ENCODE measurements at regions not wholly inside any gene's neighbourhood (a gene's known extent, or its start where the extent isn't known, plus 50 kb on each side); places are given as distances from the start of the nearest gene placed in this dataset.

DNA sequence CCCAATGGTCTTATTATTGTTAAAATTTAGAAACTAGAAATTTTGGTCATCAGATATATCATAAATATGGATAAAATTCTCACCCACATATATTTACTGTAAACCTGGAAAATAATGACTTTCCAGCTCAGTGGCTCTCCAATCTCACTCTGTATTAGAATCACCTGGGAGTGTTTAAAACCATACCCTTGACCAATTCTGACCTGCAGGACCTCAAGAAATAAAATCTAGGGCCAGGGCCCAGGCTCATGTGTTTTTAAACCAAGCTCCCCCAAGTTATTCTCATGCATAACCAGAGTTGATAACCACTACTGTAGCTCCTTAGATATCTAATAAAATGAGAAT lies 372.1 kb downstream of the SHQ1 start:
- Histone ChIP-seq H3K36me3 (ENCODE audit: control insufficient read depth, insufficient read depth, low read length) (no peaks in the 10 kb centered on the region), H3K27me3 (ENCODE audit: control insufficient read depth, insufficient read depth, low read length) (no peaks in the 10 kb centered on the region), H3K9ac (ENCODE audit: low read depth, low read length) (no peak overlapping the region), H3K4me1 (ENCODE audit: control insufficient read depth, insufficient read depth, low read length) (no peaks in the 10 kb centered on the region), H3K4me3 (ENCODE audit: low read depth, low read length) (no peak overlapping the region), H3K9me3 (ENCODE audit: control insufficient read depth, insufficient read depth, low read length) (no peaks in the 10 kb centered on the region)

DNA sequence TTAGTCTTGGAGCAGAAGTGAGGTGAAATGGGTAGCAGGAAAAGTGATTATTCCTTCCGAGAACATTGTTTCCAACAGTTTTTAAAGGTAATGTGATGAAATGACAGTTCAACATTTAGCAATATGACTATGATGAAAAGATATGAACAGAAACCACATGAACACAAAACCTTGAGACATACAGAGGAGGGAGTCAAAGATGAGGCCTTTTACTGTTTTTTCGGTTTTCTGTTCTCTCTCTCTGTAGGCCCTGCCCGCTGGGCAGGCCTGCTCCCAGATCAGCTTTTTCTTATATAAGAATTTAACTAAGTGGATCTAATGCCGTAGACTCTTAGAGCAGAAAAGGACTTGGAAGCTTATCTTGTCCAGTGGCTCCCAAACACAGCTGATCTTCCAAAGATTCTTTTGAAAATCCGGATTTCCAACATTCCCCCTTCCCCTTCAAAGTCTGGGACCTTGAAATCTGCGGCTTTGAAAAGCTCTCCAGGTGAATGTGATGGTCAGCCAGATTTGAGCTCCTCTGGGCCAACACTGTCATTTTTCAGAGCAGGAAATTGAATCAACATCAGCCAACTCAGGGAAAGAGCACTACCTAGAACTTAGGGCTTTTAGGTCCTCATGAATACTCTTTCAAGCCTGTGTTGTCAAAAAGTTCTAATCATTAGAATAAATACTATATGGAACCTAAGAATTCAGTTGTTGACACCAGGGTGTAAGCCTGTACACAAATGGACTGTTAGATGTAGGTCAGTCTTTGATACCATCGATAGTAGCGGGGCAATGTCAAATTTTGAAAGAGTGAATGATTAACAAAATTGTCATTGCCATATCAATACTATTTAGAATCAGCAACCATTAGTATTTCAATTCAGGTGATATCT lies 372.7 kb downstream of the SHQ1 start:
- Histone ChIP-seq H3K9me3 (ENCODE audit: control insufficient read depth, insufficient read depth, low read length) (no peaks in the 10 kb centered on the region), H3K9ac (ENCODE audit: low read depth, low read length) (no peak overlapping the region), H3K36me3 (ENCODE audit: control insufficient read depth, insufficient read depth, low read length) (no peaks in the 10 kb centered on the region), H3K27me3 (ENCODE audit: control insufficient read depth, insufficient read depth, low read length) (no peaks in the 10 kb centered on the region), H3K4me1 (ENCODE audit: control insufficient read depth, insufficient read depth, low read length) (no peaks in the 10 kb centered on the region), H3K4me3 (ENCODE audit: low read depth, low read length) (no peak overlapping the region)

DNA sequence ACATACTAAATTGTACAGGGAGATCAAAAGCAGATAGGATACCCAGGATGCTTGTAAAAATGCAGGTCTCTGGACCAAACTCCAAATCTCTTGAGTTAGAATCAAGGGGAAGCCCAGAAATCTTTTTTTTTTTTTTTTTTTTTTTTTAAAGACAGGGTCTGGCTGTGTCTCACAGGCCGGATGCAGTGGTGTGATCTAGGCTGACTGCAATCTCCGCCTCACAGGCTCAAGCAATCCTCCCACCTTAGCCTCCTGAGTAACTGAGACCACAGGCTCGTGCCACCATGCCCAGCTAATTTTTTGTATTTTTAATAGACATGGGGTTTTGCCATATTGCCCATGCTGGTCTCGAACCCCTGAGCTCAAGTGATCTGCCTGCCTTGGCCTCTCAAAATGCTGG lies 373.5 kb downstream of the SHQ1 start:
- Histone ChIP-seq H3K4me1 (ENCODE audit: control insufficient read depth, insufficient read depth, low read length) (no peaks in the 10 kb centered on the region), H3K9ac (ENCODE audit: low read depth, low read length) (no peak overlapping the region), H3K9me3 (ENCODE audit: control insufficient read depth, insufficient read depth, low read length) (no peaks in the 10 kb centered on the region), H3K4me3 (ENCODE audit: low read depth, low read length) (no peak overlapping the region), H3K36me3 (ENCODE audit: control insufficient read depth, insufficient read depth, low read length) (no peaks in the 10 kb centered on the region), H3K27me3 (ENCODE audit: control insufficient read depth, insufficient read depth, low read length) (no peaks in the 10 kb centered on the region)

DNA sequence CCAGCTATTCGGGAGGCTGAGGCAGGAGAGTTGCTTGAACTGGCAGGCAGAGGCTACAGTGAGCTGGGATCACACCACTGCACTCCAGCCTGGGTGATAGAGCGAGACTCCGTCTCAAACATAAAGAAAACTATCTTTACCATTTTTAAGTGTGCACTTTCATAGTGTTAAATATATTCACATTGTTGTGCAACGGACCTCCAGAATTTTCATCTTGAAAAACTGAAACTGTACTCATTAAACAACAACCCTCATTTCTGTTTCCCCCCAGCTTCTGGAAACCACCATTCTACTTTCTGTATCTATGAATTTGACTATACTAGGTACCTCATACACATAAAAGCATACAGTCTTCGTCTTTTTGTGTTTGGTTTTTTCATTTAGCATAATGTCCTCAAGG lies 375.1 kb downstream of the SHQ1 start:
- Histone ChIP-seq H3K36me3 (ENCODE audit: control insufficient read depth, insufficient read depth, low read length) (no peaks in the 10 kb centered on the region), H3K9me3 (ENCODE audit: control insufficient read depth, insufficient read depth, low read length) (no peaks in the 10 kb centered on the region), H3K4me3 (ENCODE audit: low read depth, low read length) (no peak overlapping the region), H3K9ac (ENCODE audit: low read depth, low read length) (no peak overlapping the region), H3K27me3 (ENCODE audit: control insufficient read depth, insufficient read depth, low read length) (no peaks in the 10 kb centered on the region), H3K4me1 (ENCODE audit: control insufficient read depth, insufficient read depth, low read length) (no peaks in the 10 kb centered on the region)

DNA sequence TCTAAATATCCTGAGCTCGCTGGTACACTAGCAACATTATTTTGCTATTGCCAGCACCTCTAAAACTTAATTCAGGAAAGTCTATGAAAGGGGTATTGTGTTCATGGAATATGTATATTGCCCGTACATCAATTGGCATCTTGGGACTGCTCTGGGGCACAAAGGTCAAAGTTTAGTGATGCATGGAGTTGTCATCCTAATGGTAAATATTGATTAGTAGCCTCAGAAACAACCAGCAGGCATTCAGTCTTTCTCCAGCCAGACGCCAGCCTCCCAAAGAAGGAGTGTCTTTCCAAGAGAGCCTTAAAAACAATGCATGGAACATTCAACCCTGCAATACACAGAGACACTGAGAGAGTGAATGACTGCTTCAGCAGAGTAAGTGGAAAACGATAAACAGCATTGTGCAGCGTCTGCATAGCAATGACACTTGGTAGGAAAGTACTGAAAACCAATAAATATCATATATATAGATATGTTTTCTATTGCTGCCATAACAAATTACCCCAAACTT lies 377.3 kb downstream of the SHQ1 start:
- Histone ChIP-seq H3K9ac (ENCODE audit: low read depth, low read length) (no peak overlapping the region), H3K9me3 (ENCODE audit: control insufficient read depth, insufficient read depth, low read length) (no peaks in the 10 kb centered on the region), H3K4me3 (ENCODE audit: low read depth, low read length) (no peak overlapping the region), H3K36me3 (ENCODE audit: control insufficient read depth, insufficient read depth, low read length) (no peaks in the 10 kb centered on the region), H3K27me3 (ENCODE audit: control insufficient read depth, insufficient read depth, low read length) (no peaks in the 10 kb centered on the region), H3K4me1 (ENCODE audit: control insufficient read depth, insufficient read depth, low read length) (no peaks in the 10 kb centered on the region)

DNA sequence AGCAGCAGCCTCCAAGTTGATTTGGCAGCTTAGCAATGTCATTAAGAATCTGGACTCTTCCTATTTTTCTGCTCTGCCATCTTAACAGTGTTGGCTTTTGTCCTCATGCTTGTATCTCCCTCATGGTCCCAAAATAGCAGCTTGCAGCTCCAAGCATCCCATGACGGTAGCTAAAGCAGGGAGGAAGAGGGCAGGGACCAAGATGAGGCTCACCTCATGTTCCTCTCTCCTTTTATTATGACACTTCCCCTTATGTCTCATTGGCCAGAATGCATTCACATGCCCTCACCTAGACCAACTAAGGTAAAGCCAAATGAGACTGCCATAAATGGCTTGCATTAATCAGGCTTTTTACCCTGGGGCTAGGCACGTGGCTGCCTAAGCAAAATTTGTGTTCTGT lies 382.4 kb downstream of the SHQ1 start:
- no peak overlapping the region for H3K9ac ChIP-seq (ENCODE audit: low read depth, low read length)
- H3K4me3 ChIP-seq (ENCODE audit: low read depth, low read length) = no peak overlapping the region
- no peaks in the 10 kb centered on the region for H3K4me1 ChIP-seq (ENCODE audit: control insufficient read depth, insufficient read depth, low read length)
- no peaks in the 10 kb centered on the region for H3K9me3 ChIP-seq (ENCODE audit: control insufficient read depth, insufficient read depth, low read length)
- no peaks in the 10 kb centered on the region for H3K27me3 ChIP-seq (ENCODE audit: control insufficient read depth, insufficient read depth, low read length)
- H3K36me3 ChIP-seq (ENCODE audit: control insufficient read depth, insufficient read depth, low read length) = no peaks in the 10 kb centered on the region

DNA sequence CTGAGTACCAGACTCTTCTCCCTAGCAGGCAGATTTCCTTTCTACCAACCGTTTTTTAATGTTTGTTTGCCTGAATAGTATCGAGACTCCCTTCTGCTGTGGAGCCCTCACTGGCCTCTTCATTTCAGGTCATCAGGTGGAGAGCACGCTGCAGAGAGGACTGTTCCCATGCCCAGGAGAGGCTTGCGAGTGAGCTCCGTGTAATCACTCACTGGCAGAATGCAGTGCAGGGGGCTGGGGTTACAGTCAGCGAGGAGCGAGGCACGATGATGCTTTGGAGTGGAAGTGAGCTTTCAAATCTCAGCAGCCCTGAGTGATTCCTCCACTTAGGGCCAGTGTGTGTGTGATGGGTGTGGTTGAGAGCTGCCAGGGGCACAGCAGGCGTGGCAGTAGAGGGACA lies 385.2 kb downstream of the SHQ1 start:
- H3K4me1 ChIP-seq (ENCODE audit: control insufficient read depth, insufficient read depth, low read length) = no peaks in the 10 kb centered on the region
- H3K9me3 ChIP-seq (ENCODE audit: control insufficient read depth, insufficient read depth, low read length) = no peaks in the 10 kb centered on the region
- no peak overlapping the region for H3K9ac ChIP-seq (ENCODE audit: low read depth, low read length)
- H3K36me3 ChIP-seq (ENCODE audit: control insufficient read depth, insufficient read depth, low read length) = no peaks in the 10 kb centered on the region
- H3K4me3 ChIP-seq (ENCODE audit: low read depth, low read length) = no peak overlapping the region
- H3K27me3 ChIP-seq (ENCODE audit: control insufficient read depth, insufficient read depth, low read length) = no peaks in the 10 kb centered on the region

DNA sequence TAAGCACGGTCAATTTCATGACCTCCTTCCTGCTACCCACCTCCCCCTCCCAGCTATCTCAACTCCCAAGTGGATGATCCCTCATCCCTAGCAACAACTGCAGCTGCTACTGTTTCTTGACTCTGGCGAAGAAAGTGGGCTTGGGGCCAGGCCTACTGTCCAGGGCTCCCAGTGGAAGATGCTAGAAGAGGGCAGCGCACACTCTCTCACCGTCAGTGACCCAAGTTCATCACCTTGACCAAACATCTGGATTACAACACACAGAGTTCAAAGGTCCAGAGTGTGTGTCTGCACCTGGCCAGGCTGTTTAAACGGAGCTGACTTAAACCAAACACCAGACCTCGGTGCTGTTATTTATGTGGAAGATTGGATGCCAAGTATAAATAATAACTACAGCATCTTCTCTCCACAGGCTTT lies 385.6 kb downstream of the SHQ1 start:
- Histone ChIP-seq H3K9ac (ENCODE audit: low read depth, low read length) (no peak overlapping the region), H3K4me1 (ENCODE audit: control insufficient read depth, insufficient read depth, low read length) (no peaks in the 10 kb centered on the region), H3K27me3 (ENCODE audit: control insufficient read depth, insufficient read depth, low read length) (no peaks in the 10 kb centered on the region), H3K9me3 (ENCODE audit: control insufficient read depth, insufficient read depth, low read length) (no peaks in the 10 kb centered on the region), H3K36me3 (ENCODE audit: control insufficient read depth, insufficient read depth, low read length) (no peaks in the 10 kb centered on the region), H3K4me3 (ENCODE audit: low read depth, low read length) (no peak overlapping the region)

DNA sequence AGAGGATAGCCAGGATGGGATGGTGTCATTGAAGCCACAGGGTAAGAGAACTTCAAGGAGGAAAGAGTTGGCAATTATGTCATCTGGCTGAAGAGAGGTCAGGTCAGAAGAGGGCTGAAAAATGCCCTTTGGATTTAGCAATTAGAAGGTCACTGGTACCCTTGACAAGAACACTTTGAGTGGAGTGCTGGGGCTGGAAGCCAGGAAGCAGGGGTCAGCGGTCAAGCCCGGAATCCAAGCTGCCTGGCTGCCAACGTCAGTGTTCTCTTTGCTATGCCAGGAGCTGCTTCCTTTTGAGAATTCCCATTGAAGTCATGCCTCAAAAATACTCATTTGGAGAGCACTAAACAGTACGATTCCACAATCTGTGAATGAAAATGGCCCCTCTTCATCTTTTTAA lies 386.5 kb downstream of the SHQ1 start:
- Histone ChIP-seq H3K36me3 (ENCODE audit: control insufficient read depth, insufficient read depth, low read length) (no peaks in the 10 kb centered on the region), H3K9me3 (ENCODE audit: control insufficient read depth, insufficient read depth, low read length) (no peaks in the 10 kb centered on the region), H3K4me3 (ENCODE audit: low read depth, low read length) (no peak overlapping the region), H3K27me3 (ENCODE audit: control insufficient read depth, insufficient read depth, low read length) (no peaks in the 10 kb centered on the region), H3K4me1 (ENCODE audit: control insufficient read depth, insufficient read depth, low read length) (no peaks in the 10 kb centered on the region), H3K9ac (ENCODE audit: low read depth, low read length) (no peak overlapping the region)

DNA sequence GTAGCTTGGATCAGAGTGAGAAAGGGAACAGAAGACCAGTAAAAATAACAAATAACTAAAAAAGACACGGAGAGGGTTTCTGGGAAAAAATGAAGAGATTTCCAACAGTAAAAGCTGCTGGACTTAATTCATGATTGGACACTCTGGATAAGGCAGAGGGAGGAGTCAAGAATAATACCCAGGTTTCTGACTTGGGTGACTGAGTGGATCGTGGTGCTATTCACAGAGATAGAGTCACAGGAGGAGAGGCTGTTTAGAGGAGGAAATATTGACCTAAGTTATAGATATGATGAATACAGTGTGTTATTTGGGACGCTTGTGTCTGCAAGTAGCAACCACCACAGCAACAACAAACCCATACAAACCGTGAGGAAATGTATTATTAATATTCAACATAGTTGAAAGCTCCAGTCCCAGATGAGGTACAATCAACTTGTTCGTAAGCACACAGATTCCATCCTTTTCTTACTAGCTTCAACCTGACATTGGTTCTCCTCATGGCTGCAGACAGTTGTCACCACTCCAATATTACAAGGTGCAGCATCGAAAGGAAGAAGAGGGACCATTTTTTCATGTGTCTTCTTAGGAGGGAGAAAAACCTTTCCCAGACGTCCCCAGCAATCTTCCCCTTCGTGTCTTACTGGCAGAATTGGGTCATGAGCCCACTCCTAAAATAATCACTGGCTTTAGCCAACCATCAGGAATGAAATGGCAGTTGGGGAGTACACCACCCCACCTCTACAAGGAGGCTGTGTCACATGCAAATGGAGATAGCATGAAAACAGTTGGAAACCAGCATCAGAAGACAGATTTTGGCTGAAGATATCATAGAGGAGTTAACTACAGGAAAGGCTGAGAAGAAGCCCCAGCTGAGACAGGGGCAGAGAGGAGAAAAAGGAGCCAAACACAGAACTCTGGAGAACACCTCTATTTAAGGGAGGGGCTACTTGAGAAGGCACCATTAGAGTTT lies 387.8 kb downstream of the SHQ1 start:
- Histone ChIP-seq H3K27me3 (ENCODE audit: control insufficient read depth, insufficient read depth, low read length) (no peaks in the 10 kb centered on the region), H3K4me3 (ENCODE audit: low read depth, low read length) (no peak overlapping the region), H3K36me3 (ENCODE audit: control insufficient read depth, insufficient read depth, low read length) (no peaks in the 10 kb centered on the region)

DNA sequence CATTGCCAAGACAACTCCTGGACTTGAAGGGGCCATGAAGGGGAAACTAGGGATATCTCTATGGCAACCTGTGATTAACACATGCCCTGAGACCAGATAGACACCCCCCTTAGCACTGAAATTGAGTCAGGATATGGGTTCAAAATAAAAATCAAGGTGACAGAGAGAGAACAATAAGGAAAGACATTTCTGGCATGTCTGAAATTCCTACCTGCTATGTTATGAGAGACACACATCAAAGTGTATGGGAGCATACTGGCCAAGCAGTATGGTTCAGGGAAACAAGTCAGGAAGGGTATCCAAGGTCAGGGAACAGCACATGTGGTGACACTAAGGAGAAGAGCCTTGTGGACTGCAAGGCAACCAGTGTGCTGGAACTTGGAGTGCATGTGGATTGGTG lies 388.7 kb downstream of the SHQ1 start:
- no peaks in the 10 kb centered on the region for H3K36me3 ChIP-seq (ENCODE audit: control insufficient read depth, insufficient read depth, low read length)
- no peak overlapping the region for H3K4me3 ChIP-seq (ENCODE audit: low read depth, low read length)
- no peaks in the 10 kb centered on the region for H3K4me1 ChIP-seq (ENCODE audit: control insufficient read depth, insufficient read depth, low read length)
- H3K9me3 ChIP-seq (ENCODE audit: control insufficient read depth, insufficient read depth, low read length) = no peaks in the 10 kb centered on the region
- no peak overlapping the region for H3K9ac ChIP-seq (ENCODE audit: low read depth, low read length)
- no peaks in the 10 kb centered on the region for H3K27me3 ChIP-seq (ENCODE audit: control insufficient read depth, insufficient read depth, low read length)

More for the DNA sequence above, 387.8 kb downstream of the SHQ1 start:
- no peak overlapping the region for H3K9ac ChIP-seq (ENCODE audit: low read depth, low read length)
- H3K9me3 ChIP-seq (ENCODE audit: control insufficient read depth, insufficient read depth, low read length) = no peaks in the 10 kb centered on the region
- no peaks in the 10 kb centered on the region for H3K4me1 ChIP-seq (ENCODE audit: control insufficient read depth, insufficient read depth, low read length)
